ENCODE measurements at regions not wholly inside any gene's neighbourhood (a gene's known extent, or its start where the extent isn't known, plus 50 kb on each side); places are given as distances from the start of the nearest gene placed in this dataset.

DNA sequence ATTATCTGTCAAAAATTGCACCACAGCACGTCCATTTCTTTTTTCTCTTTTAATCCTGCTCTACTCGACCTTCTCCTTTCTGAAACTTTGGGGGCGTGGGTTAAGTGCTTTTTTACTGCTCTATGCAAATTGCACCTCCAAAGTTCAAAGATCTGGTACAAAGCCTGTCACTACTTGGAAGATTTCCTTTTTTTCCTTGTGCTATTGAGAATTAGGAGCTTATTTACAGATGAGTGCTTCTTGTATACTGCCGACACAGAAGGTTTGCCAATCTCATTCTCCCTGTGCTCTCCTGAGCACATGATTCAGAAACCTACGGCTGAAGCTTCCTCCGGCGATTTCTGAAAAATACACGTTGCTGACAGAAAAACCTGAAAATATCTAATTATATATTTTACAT is 94.8 kb downstream of the TEX29 start:
- CTCF ChIA-PET: no interaction called here

DNA sequence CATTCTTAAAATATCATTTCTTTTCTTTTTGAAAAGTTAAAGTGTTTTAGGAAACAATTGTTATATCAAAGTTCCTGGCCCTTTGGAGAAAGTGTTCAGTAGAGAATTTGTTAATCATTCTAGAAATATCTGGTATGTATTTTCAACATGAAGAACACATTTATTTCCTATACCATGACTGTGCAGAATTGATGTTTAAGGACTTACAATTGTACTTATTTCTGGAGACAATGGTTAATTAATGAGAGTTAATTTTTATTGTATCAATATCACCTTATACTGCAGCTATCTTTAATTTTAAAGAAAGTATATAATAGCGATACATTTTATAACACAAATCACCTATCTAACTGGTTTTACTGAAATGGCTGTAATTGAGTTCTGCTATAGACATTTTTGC is 95.3 kb downstream of the TEX29 start:
- peaks cover 100% of the 10 kb centered on the region for H3K27me3 ChIP-seq (ENCODE audit: insufficient read depth, low read depth)
- no peaks in the 10 kb centered on the region for H3K9me3 ChIP-seq (ENCODE audit: insufficient read depth, low read depth)
- H2AFZ ChIP-seq: no peak overlapping the region
- no peak overlapping the region for H3K27ac ChIP-seq
- H3K36me3 ChIP-seq (ENCODE audit: low read depth): no peaks in the 10 kb centered on the region
- H3F3A ChIP-seq (ENCODE audit: insufficient read depth, low read depth): no peaks in the 10 kb centered on the region
- H3K79me2 ChIP-seq (ENCODE audit: low read depth): no peaks in the 10 kb centered on the region
- TF ChIP-seq, protein P1, sequence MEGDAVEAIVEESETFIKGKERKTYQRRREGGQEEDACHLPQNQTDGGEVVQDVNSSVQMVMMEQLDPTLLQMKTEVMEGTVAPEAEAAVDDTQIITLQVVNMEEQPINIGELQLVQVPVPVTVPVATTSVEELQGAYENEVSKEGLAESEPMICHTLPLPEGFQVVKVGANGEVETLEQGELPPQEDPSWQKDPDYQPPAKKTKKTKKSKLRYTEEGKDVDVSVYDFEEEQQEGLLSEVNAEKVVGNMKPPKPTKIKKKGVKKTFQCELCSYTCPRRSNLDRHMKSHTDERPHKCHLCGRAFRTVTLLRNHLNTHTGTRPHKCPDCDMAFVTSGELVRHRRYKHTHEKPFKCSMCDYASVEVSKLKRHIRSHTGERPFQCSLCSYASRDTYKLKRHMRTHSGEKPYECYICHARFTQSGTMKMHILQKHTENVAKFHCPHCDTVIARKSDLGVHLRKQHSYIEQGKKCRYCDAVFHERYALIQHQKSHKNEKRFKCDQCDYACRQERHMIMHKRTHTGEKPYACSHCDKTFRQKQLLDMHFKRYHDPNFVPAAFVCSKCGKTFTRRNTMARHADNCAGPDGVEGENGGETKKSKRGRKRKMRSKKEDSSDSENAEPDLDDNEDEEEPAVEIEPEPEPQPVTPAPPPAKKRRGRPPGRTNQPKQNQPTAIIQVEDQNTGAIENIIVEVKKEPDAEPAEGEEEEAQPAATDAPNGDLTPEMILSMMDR (conservative IDR thresholded peaks at IDR 0.05): no peak
- TF ChIP-seq EZH2 (IDR thresholded peaks at IDR 0.05; ENCODE audit: low read depth): no peak
- H3K4me1 ChIP-seq (replicated peaks; ENCODE audit: insufficient read depth): no peaks in the 10 kb centered on the region
- ChIA-PET CTCF (no interaction called here), POLR2A (ENCODE audit: unreplicated experiment) (no interaction called here)
- H4K20me1 ChIP-seq (ENCODE audit: insufficient read depth): no peaks in the 10 kb centered on the region; the same call in 1 of the 2 replicates
- DNase-seq: no peak
- H3K4me3 ChIP-seq: no peak overlapping the region
- no TSS peak for BruUV-seq (replicated peaks)
- intact Hi-C loops (cut with micrococcal nuclease; ENCODE audit: unreplicated experiment): no loop called here
- H3K9me2 ChIP-seq (ENCODE audit: insufficient read depth): no peaks in the 10 kb centered on the region
- no peak overlapping the region for H3K4me2 ChIP-seq

More for the DNA sequence above, 94.8 kb downstream of the TEX29 start:
- no TSS peak for BruUV-seq (replicated peaks)
- TF ChIP-seq, protein P1 (conservative IDR thresholded peaks at IDR 0.05): no peak
- POLR2A ChIA-PET (ENCODE audit: unreplicated experiment): no interaction called here
- Histone ChIP-seq H3K9me2 (ENCODE audit: insufficient read depth) (no peaks in the 10 kb centered on the region), H3K4me3 (no peak overlapping the region), H3K27ac (no peak overlapping the region), H2AFZ (no peak overlapping the region), H3K79me2 (ENCODE audit: low read depth) (no peaks in the 10 kb centered on the region), H3K36me3 (ENCODE audit: low read depth) (no peaks in the 10 kb centered on the region), H3K4me1 (replicated peaks; ENCODE audit: insufficient read depth) (no peaks in the 10 kb centered on the region), H3K27me3 (ENCODE audit: insufficient read depth, low read depth) (peaks cover 100% of the 10 kb centered on the region), H3K4me2 (no peak overlapping the region), H3K9me3 (ENCODE audit: insufficient read depth, low read depth) (no peaks in the 10 kb centered on the region), H4K20me1 (ENCODE audit: insufficient read depth) (no peaks in the 10 kb centered on the region; the same call in 1 of the 2 replicates), H3F3A (ENCODE audit: insufficient read depth, low read depth) (no peaks in the 10 kb centered on the region)
- intact Hi-C loops (cut with micrococcal nuclease; ENCODE audit: unreplicated experiment): no loop called here
- no peak for DNase-seq

- no peak overlapping the region for H2AFZ ChIP-seq
- H3K4me2 ChIP-seq: no peak overlapping the region
- TF ChIP-seq EZH2 (IDR thresholded peaks at IDR 0.05; ENCODE audit: low read depth): 0 out of 2 replicates have a peak, but pooled peaks have one; percentile 66
- TF ChIP-seq, protein P1 (conservative IDR thresholded peaks at IDR 0.05): no peak
- no peaks in the 10 kb centered on the region for H3K9me3 ChIP-seq (ENCODE audit: insufficient read depth, low read depth)
- no peak for DNase-seq
- no peaks in the 10 kb centered on the region for H3K36me3 ChIP-seq (ENCODE audit: low read depth)
- no peak overlapping the region for H3K4me3 ChIP-seq
- BruUV-seq (replicated peaks): no TSS peak
- no peaks in the 10 kb centered on the region for H3F3A ChIP-seq (ENCODE audit: insufficient read depth, low read depth)
- CTCF ChIA-PET: no interaction called here
- POLR2A ChIA-PET (ENCODE audit: unreplicated experiment): no interaction called here
- H3K27me3 ChIP-seq (ENCODE audit: insufficient read depth, low read depth): peaks cover 100% of the 10 kb centered on the region
- intact Hi-C loops (cut with micrococcal nuclease; ENCODE audit: unreplicated experiment): no loop called here
- H3K27ac ChIP-seq: no peak overlapping the region
- no peaks in the 10 kb centered on the region for H3K9me2 ChIP-seq (ENCODE audit: insufficient read depth)
- no peaks in the 10 kb centered on the region for H3K4me1 ChIP-seq (replicated peaks; ENCODE audit: insufficient read depth)
- H4K20me1 ChIP-seq (ENCODE audit: insufficient read depth): no peaks in the 10 kb centered on the region; the same call in 1 of the 2 replicates
- H3K79me2 ChIP-seq (ENCODE audit: low read depth): no peaks in the 10 kb centered on the region
Observed at GRCh38 chr13:111418101-111418500, 97.7 kb downstream of the TEX29 start.

All from PC-9 (cell line).